Adipocyte (in vitro differentiated cells): ENCODE measurements at regions not wholly inside any gene's neighbourhood (a gene's known extent, or its start where the extent isn't known, plus 50 kb on each side); places are given as distances from the start of the nearest gene placed in this dataset.
A peak's percentile ranks its signal among the peaks of the same experiment; 100 is the strongest.

Experiments used
- DNase-seq: peaks from one replicate; pipeline ENCODE4 v3.0.0-alpha.2; 2015; ENCODE audit warnings: low read depth
- H3K27me3 ChIP-seq: replicated peaks from 2 replicates; pipeline ENCODE4 v1.7.0; 2013; ENCODE audit warnings: mild to moderate bottlenecking, low read length, moderate library complexity; ENCODE audit not compliant: control insufficient read depth, insufficient read depth
- H3K36me3 ChIP-seq: 2 replicates; pipeline ENCODE4 v1.7.0; 2013; ENCODE audit warnings: low read length, mild to moderate bottlenecking, moderate library complexity; ENCODE audit not compliant: control insufficient read depth, insufficient read depth, severe bottlenecking
- H3K4me1 ChIP-seq: 2 replicates; pipeline ENCODE4 v1.7.0; 2013; ENCODE audit warnings: mild to moderate bottlenecking, low read length, moderate library complexity; ENCODE audit not compliant: control insufficient read depth, insufficient read depth
- H3K4me3 ChIP-seq: 2 replicates; pipeline ENCODE4 v1.7.0; 2013; ENCODE audit warnings: mild to moderate bottlenecking, low read length, moderate library complexity
- H3K9ac ChIP-seq: 2 replicates; pipeline ENCODE4 v1.7.0; 2013; ENCODE audit warnings: mild to moderate bottlenecking, low read length, moderate library complexity
- H3K9me3 ChIP-seq: 2 replicates; pipeline ENCODE4 v1.7.0; 2013; ENCODE audit warnings: mild to moderate bottlenecking, low read length, moderate library complexity; ENCODE audit not compliant: control insufficient read depth

GRCh38 chr11:64447831-64448598 is 89.1 kb downstream of the RPS6KA4 start:
- peak; percentile 58 for DNase-seq
- Histone ChIP-seq H3K4me1 (peaks cover 22% of the 10 kb centered on the region), H3K9ac (peak overlapping the region; percentile 52), H3K9me3 (peaks cover 5% of the 10 kb centered on the region), H3K4me3 (peak overlapping the region; percentile 71), H3K27me3 (peaks cover 49% of the 10 kb centered on the region), H3K36me3 (no peaks in the 10 kb centered on the region)

- DNase-seq = peak; percentile 91
- peak overlapping the region; percentile 71 for H3K4me3 ChIP-seq
- H3K9ac ChIP-seq = peak overlapping the region; percentile 52
- peaks cover 22% of the 10 kb centered on the region for H3K4me1 ChIP-seq
- H3K9me3 ChIP-seq = peaks cover 8% of the 10 kb centered on the region
- H3K27me3 ChIP-seq = peaks cover 48% of the 10 kb centered on the region
- H3K36me3 ChIP-seq = no peaks in the 10 kb centered on the region
These were observed 89.8 kb downstream of the RPS6KA4 start for GRCh38 chr11:64448599-64449380.

GRCh38 chr11:64449381-64450167 is 90.6 kb downstream of the RPS6KA4 start:
- peaks cover 8% of the 10 kb centered on the region for H3K9me3 ChIP-seq
- H3K4me1 ChIP-seq = peaks cover 22% of the 10 kb centered on the region
- peaks cover 44% of the 10 kb centered on the region for H3K27me3 ChIP-seq
- H3K36me3 ChIP-seq = no peaks in the 10 kb centered on the region
- peak; percentile 71 for DNase-seq
- no peak overlapping the region for H3K9ac ChIP-seq
- peak overlapping the region; percentile 71 for H3K4me3 ChIP-seq

- no peak overlapping the region for H3K4me3 ChIP-seq
- H3K4me1 ChIP-seq = peaks cover 22% of the 10 kb centered on the region
- H3K9ac ChIP-seq = no peak overlapping the region
- peaks cover 44% of the 10 kb centered on the region for H3K27me3 ChIP-seq
- peaks cover 3% of the 10 kb centered on the region for H3K9me3 ChIP-seq
- H3K36me3 ChIP-seq = no peaks in the 10 kb centered on the region
- DNase-seq = no peak
These were observed 91.2 kb downstream of the RPS6KA4 start for GRCh38 chr11:64450168-64450560.

GRCh38 chr11:64451856-64452255 is 92.9 kb downstream of the RPS6KA4 start:
- Histone ChIP-seq H3K36me3 (no peaks in the 10 kb centered on the region), H3K9ac (no peak overlapping the region), H3K9me3 (peaks cover 3% of the 10 kb centered on the region), H3K27me3 (peaks cover 46% of the 10 kb centered on the region), H3K4me3 (no peak overlapping the region), H3K4me1 (peaks cover 22% of the 10 kb centered on the region)
- no peak for DNase-seq

GRCh38 chr11:64453466-64453865 is 94.5 kb downstream of the RPS6KA4 start:
- Histone ChIP-seq H3K27me3 (peaks cover 46% of the 10 kb centered on the region), H3K36me3 (no peaks in the 10 kb centered on the region), H3K9ac (no peak overlapping the region), H3K9me3 (peaks cover 3% of the 10 kb centered on the region), H3K4me3 (no peak overlapping the region), H3K4me1 (peaks cover 10% of the 10 kb centered on the region)
- no peak for DNase-seq

GRCh38 chr11:64455456-64456261 is 96.7 kb downstream of the RPS6KA4 start:
- Histone ChIP-seq H3K9me3 (peaks cover 3% of the 10 kb centered on the region), H3K9ac (no peak overlapping the region), H3K4me3 (no peak overlapping the region), H3K4me1 (no peaks in the 10 kb centered on the region), H3K27me3 (peaks cover 40% of the 10 kb centered on the region), H3K36me3 (no peaks in the 10 kb centered on the region)
- DNase-seq = no peak

- Histone ChIP-seq H3K4me3 (no peak overlapping the region), H3K9me3 (peaks cover 3% of the 10 kb centered on the region), H3K27me3 (peaks cover 38% of the 10 kb centered on the region), H3K9ac (no peak overlapping the region), H3K4me1 (no peaks in the 10 kb centered on the region), H3K36me3 (no peaks in the 10 kb centered on the region)
- no peak for DNase-seq
These were observed 97.8 kb downstream of the RPS6KA4 start for GRCh38 chr11:64456509-64457320.

- DNase-seq = no peak
- H3K36me3 ChIP-seq = no peaks in the 10 kb centered on the region
- no peak overlapping the region for H3K9ac ChIP-seq
- no peak overlapping the region for H3K4me3 ChIP-seq
- no peaks in the 10 kb centered on the region for H3K4me1 ChIP-seq
- H3K27me3 ChIP-seq = peaks cover 34% of the 10 kb centered on the region
- H3K9me3 ChIP-seq = peaks cover 3% of the 10 kb centered on the region
These were observed 98.2 kb upstream of the SLC22A11 start for GRCh38 chr11:64457416-64458010.

- no peak for DNase-seq
These were observed 96.7 kb upstream of the SLC22A11 start for GRCh38 chr11:64458997-64459396.

More at GRCh38 chr11:64458997-64459396, 96.7 kb upstream of the SLC22A11 start:
- no peaks in the 10 kb centered on the region for H3K36me3 ChIP-seq
- no peak overlapping the region for H3K9ac ChIP-seq
- H3K27me3 ChIP-seq = peaks cover 26% of the 10 kb centered on the region
- no peaks in the 10 kb centered on the region for H3K4me1 ChIP-seq
- H3K9me3 ChIP-seq = no peaks in the 10 kb centered on the region
- H3K4me3 ChIP-seq = no peak overlapping the region
